MM.1S (cell line): ENCODE measurements at regions not wholly inside any gene's neighbourhood (a gene's known extent, or its start where the extent isn't known, plus 50 kb on each side); places are given as distances from the start of the nearest gene placed in this dataset.

ENCODE experiments used
- DNase-seq: peaks from one replicate; pipeline ENCODE4 v3.0.0-alpha.2; 2015
- H2AFZ ChIP-seq: fragments of 300-600 bp; sonication (generic); 2 replicates; pipeline ENCODE4 v1.6.0; 2016; ENCODE audit warnings: antibody characterized with exemption, low read length
- H3F3A ChIP-seq: fragments of 300-600 bp; sonication (generic); 2 replicates; pipeline ENCODE4 v1.6.1; 2016; ENCODE audit warnings: mild to moderate bottlenecking, antibody characterized with exemption, low read length, moderate library complexity, mixed read lengths; ENCODE audit not compliant: insufficient read depth
- H3K27ac ChIP-seq: fragments of 300-600 bp; sonication (generic); 2 replicates; pipeline ENCODE4 v1.5.1; 2016; ENCODE audit warnings: mild to moderate bottlenecking, low read length
- H3K27me3 ChIP-seq: fragments of 300-600 bp; sonication (generic); replicated peaks from 2 replicates; pipeline ENCODE4 v1.6.0; 2016; ENCODE audit warnings: low read length; ENCODE audit not compliant: insufficient read depth
- H3K36me3 ChIP-seq: fragments of 300-600 bp; sonication (generic); replicated peaks from 2 replicates; pipeline ENCODE4 v1.6.1; 2016; ENCODE audit warnings: mild to moderate bottlenecking, low read length, mixed read lengths; ENCODE audit not compliant: insufficient read depth
- H3K4me1 ChIP-seq: fragments of 300-600 bp; sonication (generic); 2 replicates; pipeline ENCODE4 v1.6.1; 2016; ENCODE audit warnings: low read length, mixed read lengths
- H3K4me2 ChIP-seq: fragments of 300-600 bp; sonication (generic); 2 replicates; pipeline ENCODE4 v1.6.0; 2016; ENCODE audit warnings: low read depth, low read length
- H3K4me3 ChIP-seq: fragments of 300-600 bp; sonication (generic); 2 replicates; pipeline ENCODE4 v1.5.1; 2016; ENCODE audit warnings: low read length, mixed read lengths
- H3K79me2 ChIP-seq: fragments of 300-600 bp; sonication (generic); 2 replicates; pipeline ENCODE4 v1.6.1; 2016; ENCODE audit warnings: mixed run types, low read length, mixed read lengths
- H3K9ac ChIP-seq: fragments of 300-600 bp; sonication (generic); 2 replicates; pipeline ENCODE4 v1.6.1; 2016; ENCODE audit warnings: low read length, mixed read lengths
- H3K9me2 ChIP-seq: fragments of 300-600 bp; sonication (generic); replicated peaks from 2 replicates; pipeline ENCODE4 v1.6.1; 2016; ENCODE audit warnings: mild to moderate bottlenecking, low read length, mixed read lengths; ENCODE audit not compliant: insufficient read depth
- H3K9me3 ChIP-seq: fragments of 300-600 bp; sonication (generic); replicated peaks from 2 replicates; pipeline ENCODE4 v1.6.1; 2016; ENCODE audit warnings: mild to moderate bottlenecking, low read length, mixed read lengths; ENCODE audit not compliant: insufficient read depth
- H4K20me1 ChIP-seq: fragments of 300-600 bp; sonication (generic); 2 replicates; pipeline ENCODE4 v1.6.1; 2016; ENCODE audit warnings: mild to moderate bottlenecking, low read length, moderate library complexity, mixed read lengths; ENCODE audit not compliant: insufficient read depth
- EZH2 ChIP-seq: fragments of 300-600 bp; sonication (generic); optimal IDR thresholded peaks from 2 replicates; pipeline ENCODE3; 2017; ENCODE audit warnings: low read depth, mild to moderate bottlenecking, antibody characterized with exemption, low read length, mixed read lengths
- EZH2phosphoT487 ChIP-seq: fragments of 300-600 bp; sonication (generic); IDR thresholded peaks from 2 replicates; pipeline ENCODE4 v1.6.1; 2018; ENCODE audit warnings: antibody characterized with exemption, low read length
- TF ChIP-seq, protein P1 (sequence below): fragments of 300-600 bp; sonication (generic); IDR thresholded peaks from 2 replicates; pipeline ENCODE4 v1.5.1; 2016; ENCODE audit warnings: antibody characterized with exemption, low read length, mixed read lengths

- no peak overlapping the region for H3K9ac ChIP-seq
- H3K4me1 ChIP-seq = no peaks in the 10 kb centered on the region
- no peaks in the 10 kb centered on the region for H3K79me2 ChIP-seq
- no peak overlapping the region for H3K27ac ChIP-seq
- no peak overlapping the region for H2AFZ ChIP-seq
- no peaks in the 10 kb centered on the region for H3K9me3 ChIP-seq
- TF ChIP-seq EZH2phosphoT487 (no peak), EZH2 (no peak)
- TF ChIP-seq, protein P1, sequence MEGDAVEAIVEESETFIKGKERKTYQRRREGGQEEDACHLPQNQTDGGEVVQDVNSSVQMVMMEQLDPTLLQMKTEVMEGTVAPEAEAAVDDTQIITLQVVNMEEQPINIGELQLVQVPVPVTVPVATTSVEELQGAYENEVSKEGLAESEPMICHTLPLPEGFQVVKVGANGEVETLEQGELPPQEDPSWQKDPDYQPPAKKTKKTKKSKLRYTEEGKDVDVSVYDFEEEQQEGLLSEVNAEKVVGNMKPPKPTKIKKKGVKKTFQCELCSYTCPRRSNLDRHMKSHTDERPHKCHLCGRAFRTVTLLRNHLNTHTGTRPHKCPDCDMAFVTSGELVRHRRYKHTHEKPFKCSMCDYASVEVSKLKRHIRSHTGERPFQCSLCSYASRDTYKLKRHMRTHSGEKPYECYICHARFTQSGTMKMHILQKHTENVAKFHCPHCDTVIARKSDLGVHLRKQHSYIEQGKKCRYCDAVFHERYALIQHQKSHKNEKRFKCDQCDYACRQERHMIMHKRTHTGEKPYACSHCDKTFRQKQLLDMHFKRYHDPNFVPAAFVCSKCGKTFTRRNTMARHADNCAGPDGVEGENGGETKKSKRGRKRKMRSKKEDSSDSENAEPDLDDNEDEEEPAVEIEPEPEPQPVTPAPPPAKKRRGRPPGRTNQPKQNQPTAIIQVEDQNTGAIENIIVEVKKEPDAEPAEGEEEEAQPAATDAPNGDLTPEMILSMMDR = no peak
- no peaks in the 10 kb centered on the region for H3K27me3 ChIP-seq
- H3K9me2 ChIP-seq = no peaks in the 10 kb centered on the region
- H3K4me2 ChIP-seq = no peak overlapping the region
- no peaks in the 10 kb centered on the region for H3F3A ChIP-seq
- no peak for DNase-seq
- H3K4me3 ChIP-seq = no peak overlapping the region
- no peaks in the 10 kb centered on the region for H3K36me3 ChIP-seq
- H4K20me1 ChIP-seq = no peaks in the 10 kb centered on the region
These were observed 80.7 kb upstream of the CCN6 start for GRCh38 chr6:111973118-111973761.

GRCh38 chr6:111973927-111974639 is 79.8 kb upstream of the CCN6 start:
- H3K27me3 ChIP-seq = no peaks in the 10 kb centered on the region
- H3K4me2 ChIP-seq = no peak overlapping the region
- no peaks in the 10 kb centered on the region for H3K9me2 ChIP-seq
- H3K4me3 ChIP-seq = no peak overlapping the region
- no peaks in the 10 kb centered on the region for H3K9me3 ChIP-seq
- no peak for TF ChIP-seq EZH2
- TF ChIP-seq EZH2phosphoT487 = no peak
- TF ChIP-seq, protein P1 = no peak
- no peaks in the 10 kb centered on the region for H4K20me1 ChIP-seq
- no peaks in the 10 kb centered on the region for H3F3A ChIP-seq
- H2AFZ ChIP-seq = no peak overlapping the region
- no peak overlapping the region for H3K9ac ChIP-seq
- DNase-seq = no peak
- H3K36me3 ChIP-seq = no peaks in the 10 kb centered on the region
- H3K27ac ChIP-seq = no peak overlapping the region
- H3K4me1 ChIP-seq = no peaks in the 10 kb centered on the region
- H3K79me2 ChIP-seq = no peaks in the 10 kb centered on the region

GRCh38 chr6:111975466-111975865 is 78.4 kb upstream of the CCN6 start:
- DNase-seq = no peak
- H3K79me2 ChIP-seq = no peaks in the 10 kb centered on the region
- no peaks in the 10 kb centered on the region for H3K9me2 ChIP-seq
- H3K36me3 ChIP-seq = no peaks in the 10 kb centered on the region
- no peaks in the 10 kb centered on the region for H3K4me1 ChIP-seq
- no peaks in the 10 kb centered on the region for H3K27me3 ChIP-seq
- no peak overlapping the region for H2AFZ ChIP-seq
- no peaks in the 10 kb centered on the region for H3K9me3 ChIP-seq
- no peak overlapping the region for H3K4me2 ChIP-seq
- H3K27ac ChIP-seq = no peak overlapping the region
- no peak overlapping the region for H3K9ac ChIP-seq
- no peaks in the 10 kb centered on the region for H3F3A ChIP-seq
- TF ChIP-seq EZH2 = no peak
- no peak for TF ChIP-seq EZH2phosphoT487
- no peak overlapping the region for H3K4me3 ChIP-seq
- H4K20me1 ChIP-seq = no peaks in the 10 kb centered on the region

DNA sequence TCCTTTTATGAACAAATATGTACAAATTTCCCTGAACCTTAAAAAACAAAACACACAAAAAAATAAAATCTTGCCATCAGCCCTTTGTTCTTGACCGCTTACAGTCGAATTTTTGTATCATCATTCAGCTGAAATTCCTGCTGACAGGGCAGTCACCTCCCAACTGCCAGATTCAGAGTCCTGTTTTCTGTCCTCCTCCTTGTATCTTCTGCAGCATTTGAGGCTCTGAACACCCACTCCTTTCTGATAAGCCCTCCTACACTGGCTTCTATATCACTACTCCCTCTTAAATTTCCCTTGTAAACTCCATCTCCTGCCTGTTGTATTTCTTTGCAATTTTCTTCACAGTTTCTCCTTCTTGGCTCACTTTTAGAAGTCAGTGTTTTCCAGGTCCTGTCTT is 77.8 kb upstream of the CCN6 start:
- no peaks in the 10 kb centered on the region for H3K36me3 ChIP-seq
- no peak overlapping the region for H3K27ac ChIP-seq
- no peaks in the 10 kb centered on the region for H3K4me1 ChIP-seq
- no peak overlapping the region for H3K4me3 ChIP-seq
- no peaks in the 10 kb centered on the region for H3K9me3 ChIP-seq
- no peak overlapping the region for H3K9ac ChIP-seq
- H3K27me3 ChIP-seq = no peaks in the 10 kb centered on the region
- no peak overlapping the region for H3K4me2 ChIP-seq
- H3F3A ChIP-seq = no peaks in the 10 kb centered on the region
- no peaks in the 10 kb centered on the region for H3K9me2 ChIP-seq
- no peak for DNase-seq
- TF ChIP-seq, protein P1 = no peak
- TF ChIP-seq EZH2phosphoT487 = no peak
- TF ChIP-seq EZH2 = no peak
- no peaks in the 10 kb centered on the region for H4K20me1 ChIP-seq
- no peak overlapping the region for H2AFZ ChIP-seq
- no peaks in the 10 kb centered on the region for H3K79me2 ChIP-seq
